HL-60 (cell line): ENCODE measurements at regions not wholly inside any gene's neighbourhood (a gene's known extent, or its start where the extent isn't known, plus 50 kb on each side); places are given as distances from the start of the nearest gene placed in this dataset.

Experiments used
- CTCF ChIP-seq: IDR thresholded peaks from one replicate; pipeline ENCODE4 v1.5.1; 2011; ENCODE audit warnings: low read length, control low read depth, inconsistent platforms; ENCODE audit not compliant: insufficient read depth
- POLR2AphosphoS5 ChIP-seq: IDR thresholded peaks from 2 replicates; pipeline ENCODE4 v1.6.1; 2012; ENCODE audit warnings: low read depth
- REST ChIP-seq: IDR thresholded peaks from 2 replicates; pipeline ENCODE4 v1.6.1; 2012; ENCODE audit warnings: low read depth; ENCODE audit not compliant: insufficient replicate concordance
- SPI1 ChIP-seq: IDR thresholded peaks from 2 replicates; pipeline ENCODE4 v1.6.1; 2012; ENCODE audit warnings: low read depth, mild to moderate bottlenecking, borderline replicate concordance

GRCh38 chr9:31013371-31013770 is 1371.1 kb upstream of the ACO1 start:
- no peak for TF ChIP-seq CTCF
- TF ChIP-seq SPI1, result no peak
- TF ChIP-seq POLR2AphosphoS5, result no peak
- TF ChIP-seq REST, result no peak
